NB4 (cell line): ENCODE measurements at regions not wholly inside any gene's neighbourhood (a gene's known extent, or its start where the extent isn't known, plus 50 kb on each side); places are given as distances from the start of the nearest gene placed in this dataset.

Experiments
- DNase-seq: peaks from one replicate; pipeline ENCODE4 v3.0.0; 2010; ENCODE audit warnings: low read depth
- H3K4me3 ChIP-seq: one replicate; pipeline ENCODE4 v1.5.1; 2011; ENCODE audit warnings: mild to moderate bottlenecking, low read depth, low read length, moderate library complexity
- MYC ChIP-seq: IDR thresholded peaks from 2 replicates; pipeline ENCODE4 v1.6.1; 2011; ENCODE audit warnings: low read depth, low read length
- POLR2A ChIP-seq: IDR thresholded peaks from 2 replicates; pipeline ENCODE4 v1.6.1; 2011; ENCODE audit warnings: mild to moderate bottlenecking; ENCODE audit not compliant: insufficient read length; ENCODE audit errors: extremely low read depth
- TF ChIP-seq, protein P1 (sequence below): IDR thresholded peaks from one replicate; pipeline ENCODE4 v1.5.1; 2012; ENCODE audit warnings: low read depth, low read length
- TF ChIP-seq, protein P2 (sequence below): IDR thresholded peaks from 2 replicates; pipeline ENCODE4 v1.6.1; 2011; ENCODE audit warnings: low read depth, low read length

DNA sequence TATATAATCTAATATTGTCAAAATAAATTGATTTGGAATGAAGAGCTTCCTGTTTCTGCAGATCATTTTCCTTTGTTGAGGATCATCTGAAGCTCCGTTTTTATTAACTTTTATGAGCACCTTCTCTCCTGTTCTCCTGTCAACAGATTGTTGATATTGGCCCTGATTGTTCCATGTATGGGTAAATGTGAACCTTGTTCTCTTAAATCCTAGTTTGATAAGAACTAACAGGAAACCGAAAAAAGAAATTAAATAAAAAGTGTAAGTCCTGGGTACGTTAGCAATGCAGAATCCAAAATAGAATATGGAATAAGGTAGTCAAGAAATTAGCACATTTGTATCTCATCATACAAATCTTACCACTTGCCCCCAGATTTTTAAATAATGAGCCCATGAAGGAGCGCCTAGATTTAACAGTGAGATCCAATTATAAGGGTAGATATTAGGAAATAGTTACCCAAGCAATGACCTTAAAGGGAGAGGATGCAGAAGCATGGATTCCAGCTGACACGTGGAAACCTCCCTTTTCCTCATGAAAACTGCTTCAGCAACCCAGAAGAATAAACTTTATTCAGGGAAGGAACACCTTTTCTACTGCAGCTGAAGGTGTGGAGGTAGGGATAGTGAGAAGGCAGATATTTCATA, 80.8 kb upstream of the PIK3R1 start:
- DNase-seq = no peak
- H3K4me3 ChIP-seq = no peak overlapping the region
- no peak for TF ChIP-seq POLR2A
- no peak for TF ChIP-seq MYC
- TF ChIP-seq, protein P1, sequence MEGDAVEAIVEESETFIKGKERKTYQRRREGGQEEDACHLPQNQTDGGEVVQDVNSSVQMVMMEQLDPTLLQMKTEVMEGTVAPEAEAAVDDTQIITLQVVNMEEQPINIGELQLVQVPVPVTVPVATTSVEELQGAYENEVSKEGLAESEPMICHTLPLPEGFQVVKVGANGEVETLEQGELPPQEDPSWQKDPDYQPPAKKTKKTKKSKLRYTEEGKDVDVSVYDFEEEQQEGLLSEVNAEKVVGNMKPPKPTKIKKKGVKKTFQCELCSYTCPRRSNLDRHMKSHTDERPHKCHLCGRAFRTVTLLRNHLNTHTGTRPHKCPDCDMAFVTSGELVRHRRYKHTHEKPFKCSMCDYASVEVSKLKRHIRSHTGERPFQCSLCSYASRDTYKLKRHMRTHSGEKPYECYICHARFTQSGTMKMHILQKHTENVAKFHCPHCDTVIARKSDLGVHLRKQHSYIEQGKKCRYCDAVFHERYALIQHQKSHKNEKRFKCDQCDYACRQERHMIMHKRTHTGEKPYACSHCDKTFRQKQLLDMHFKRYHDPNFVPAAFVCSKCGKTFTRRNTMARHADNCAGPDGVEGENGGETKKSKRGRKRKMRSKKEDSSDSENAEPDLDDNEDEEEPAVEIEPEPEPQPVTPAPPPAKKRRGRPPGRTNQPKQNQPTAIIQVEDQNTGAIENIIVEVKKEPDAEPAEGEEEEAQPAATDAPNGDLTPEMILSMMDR = no peak
- TF ChIP-seq, protein P2, sequence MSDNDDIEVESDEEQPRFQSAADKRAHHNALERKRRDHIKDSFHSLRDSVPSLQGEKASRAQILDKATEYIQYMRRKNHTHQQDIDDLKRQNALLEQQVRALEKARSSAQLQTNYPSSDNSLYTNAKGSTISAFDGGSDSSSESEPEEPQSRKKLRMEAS = no peak

DNA sequence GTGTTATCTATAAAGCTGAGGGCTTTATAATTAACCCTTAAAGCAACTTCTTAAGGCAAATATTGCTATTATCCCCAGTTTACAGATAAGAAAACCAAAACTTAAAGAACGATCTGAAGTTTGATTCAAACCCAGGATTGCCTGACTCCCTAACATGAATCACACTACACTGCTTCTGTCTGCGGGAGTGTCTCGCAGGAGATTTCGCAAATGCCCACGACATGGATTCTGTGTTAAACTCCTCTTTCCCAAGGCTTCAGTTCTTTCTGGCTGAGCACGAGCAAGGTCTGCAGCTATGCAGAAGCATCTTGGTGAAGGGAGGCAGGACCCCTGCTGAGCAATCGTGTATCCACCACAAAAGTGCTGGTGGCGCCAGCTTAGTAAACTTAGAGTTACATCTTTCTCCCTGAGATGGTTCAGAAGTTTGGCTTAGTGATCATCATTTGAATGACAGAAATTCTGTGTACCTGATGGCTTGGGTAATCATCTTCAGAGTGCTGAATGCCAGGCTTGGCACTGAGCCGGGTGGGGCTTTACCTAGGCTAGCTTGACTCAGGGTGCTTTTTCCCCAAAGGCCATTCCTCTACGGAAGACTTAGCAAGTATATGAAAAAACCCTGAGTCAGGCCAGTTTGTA, 81.4 kb upstream of the PIK3R1 start:
- H3K4me3 ChIP-seq = no peak overlapping the region
- TF ChIP-seq, protein P2 = no peak
- TF ChIP-seq, protein P1 = no peak
- TF ChIP-seq POLR2A (no peak), MYC (no peak)
- peak; percentile 24 for DNase-seq

DNA sequence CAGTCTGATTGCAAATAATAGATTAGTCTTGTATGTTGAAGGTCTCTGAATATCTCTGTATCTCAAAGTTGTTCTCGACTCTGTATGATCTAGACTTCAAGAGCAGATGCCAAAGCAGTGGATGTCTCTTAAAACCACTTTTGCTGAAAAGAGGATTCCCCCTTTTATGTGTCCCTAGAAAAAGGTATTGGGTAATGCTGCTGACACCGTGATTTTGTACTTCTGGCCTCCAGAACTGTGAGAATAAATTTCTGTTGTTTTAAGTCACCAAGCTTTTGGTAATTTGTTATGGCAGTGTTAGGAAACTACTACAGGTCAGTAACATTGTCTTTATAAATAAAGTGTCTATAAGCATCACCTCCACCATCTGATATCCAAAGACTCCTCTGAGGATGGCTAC, 85.3 kb upstream of the PIK3R1 start:
- no peak for DNase-seq
- no peak overlapping the region for H3K4me3 ChIP-seq
- TF ChIP-seq, protein P2 = no peak
- no peak for TF ChIP-seq MYC
- no peak for TF ChIP-seq POLR2A
- TF ChIP-seq, protein P1 = no peak

DNA sequence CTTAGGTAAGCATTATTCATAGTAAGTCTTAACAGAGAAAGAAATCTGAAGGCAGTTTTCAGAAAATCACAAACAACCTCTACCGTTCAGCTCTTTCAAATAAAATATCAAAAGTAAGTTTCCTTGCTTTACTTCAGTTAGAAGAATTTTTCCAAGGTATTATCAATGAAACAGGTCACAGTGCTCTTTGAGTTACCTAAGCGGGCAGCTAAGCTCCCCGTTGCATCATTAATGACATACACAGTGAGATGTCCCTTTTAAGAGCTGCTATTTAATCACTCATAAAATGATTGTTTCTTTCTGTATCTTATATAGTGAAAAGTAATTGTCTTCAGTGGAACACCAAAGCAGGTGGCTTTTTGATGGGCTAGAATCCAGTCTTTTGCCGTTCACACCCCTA, 86.2 kb upstream of the PIK3R1 start:
- no peak overlapping the region for H3K4me3 ChIP-seq
- no peak for DNase-seq
- TF ChIP-seq, protein P1 = no peak
- TF ChIP-seq POLR2A (no peak), MYC (no peak)
- TF ChIP-seq, protein P2 = no peak

DNA sequence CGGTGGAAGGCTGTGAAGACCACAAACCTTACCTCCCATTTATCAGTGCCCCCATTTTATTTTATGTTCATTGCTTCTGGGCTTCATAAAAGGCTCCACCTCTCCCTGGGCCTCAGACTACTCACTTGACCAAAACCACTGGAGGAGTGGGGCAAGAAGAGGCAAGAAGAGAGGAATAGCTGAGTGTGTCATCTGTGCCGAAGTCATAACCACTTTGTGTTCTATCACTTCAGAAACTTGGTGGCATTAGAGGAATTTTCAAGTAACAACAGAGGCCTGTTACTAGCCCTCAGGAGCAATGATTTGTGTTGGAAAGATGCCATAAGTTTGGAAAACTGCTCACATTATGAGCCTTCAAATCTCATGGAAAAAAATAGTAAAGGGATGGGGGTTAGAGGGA, 88.7 kb upstream of the PIK3R1 start:
- TF ChIP-seq, protein P2 = no peak
- TF ChIP-seq, protein P1 = no peak
- TF ChIP-seq POLR2A = no peak
- no peak for TF ChIP-seq MYC
- no peak overlapping the region for H3K4me3 ChIP-seq
- no peak for DNase-seq
